NCI-H226 (cell line): ENCODE measurements at regions not wholly inside any gene's neighbourhood (a gene's known extent, or its start where the extent isn't known, plus 50 kb on each side); places are given as distances from the start of the nearest gene placed in this dataset.
A peak's percentile ranks its signal among the peaks of the same experiment; 100 is the strongest.

Experiments used
- DNase-seq: peaks from one replicate; pipeline ENCODE4 v3.0.0-alpha.2; 2015

DNA sequence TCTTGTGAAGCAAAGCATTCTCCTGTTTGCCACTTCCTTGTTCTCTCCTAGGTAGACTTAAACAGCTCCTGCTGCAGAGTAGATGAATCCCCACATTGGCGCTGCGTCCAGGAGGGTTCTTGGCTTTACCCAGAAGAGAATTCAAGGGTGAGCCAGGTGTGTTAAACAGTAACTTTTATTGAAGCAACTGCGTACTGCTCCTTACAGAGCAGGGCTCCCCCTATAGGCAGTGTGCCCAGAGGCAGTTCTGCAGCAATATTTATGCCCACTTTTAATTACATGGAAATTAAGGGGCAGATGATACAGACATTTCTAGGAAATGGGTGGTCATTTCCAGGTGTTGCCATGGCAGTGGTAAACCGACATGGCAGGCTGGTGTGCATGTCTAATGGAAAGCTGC, 987.6 kb upstream of the RBFOX1 start:
- no peak for DNase-seq

DNA sequence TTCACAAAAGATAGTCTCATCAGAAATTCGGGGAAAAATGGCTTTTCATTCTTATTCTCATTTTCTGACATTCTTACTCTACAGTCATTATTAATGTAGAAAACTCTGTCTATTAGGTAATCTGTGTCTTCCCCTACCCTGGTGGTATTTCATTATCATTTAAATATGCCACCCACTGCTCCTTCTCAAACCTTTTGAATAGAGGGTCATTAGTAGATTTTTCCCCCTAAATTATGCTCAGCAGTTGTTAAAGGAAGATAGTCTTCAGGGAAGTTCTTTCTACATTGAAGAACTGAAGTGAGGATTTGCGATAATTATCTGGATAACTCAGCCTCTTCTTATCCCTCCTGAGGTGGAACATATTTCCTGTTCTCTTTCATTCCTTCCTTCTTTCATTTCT, 989.5 kb upstream of the RBFOX1 start:
- no peak for DNase-seq

DNA sequence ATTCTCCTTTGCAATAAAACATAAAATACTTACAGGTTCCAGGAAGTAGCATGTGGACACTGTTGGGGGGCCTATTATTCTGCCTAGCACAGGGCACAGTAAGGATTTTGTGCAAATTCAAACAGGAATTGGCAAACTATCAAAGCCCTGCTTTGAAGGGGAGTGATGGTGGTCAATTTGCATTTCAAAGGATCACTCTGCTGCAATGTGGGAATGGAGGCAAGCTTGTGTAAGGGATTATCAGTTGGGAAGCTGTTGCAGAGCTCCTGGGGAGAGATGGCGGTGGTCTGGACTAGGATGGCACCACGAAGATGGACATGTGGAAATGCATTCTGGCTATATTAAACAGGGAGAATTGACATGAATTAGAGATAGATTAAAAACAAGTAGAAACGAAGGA, 990.7 kb upstream of the RBFOX1 start:
- DNase-seq, result no peak

DNA sequence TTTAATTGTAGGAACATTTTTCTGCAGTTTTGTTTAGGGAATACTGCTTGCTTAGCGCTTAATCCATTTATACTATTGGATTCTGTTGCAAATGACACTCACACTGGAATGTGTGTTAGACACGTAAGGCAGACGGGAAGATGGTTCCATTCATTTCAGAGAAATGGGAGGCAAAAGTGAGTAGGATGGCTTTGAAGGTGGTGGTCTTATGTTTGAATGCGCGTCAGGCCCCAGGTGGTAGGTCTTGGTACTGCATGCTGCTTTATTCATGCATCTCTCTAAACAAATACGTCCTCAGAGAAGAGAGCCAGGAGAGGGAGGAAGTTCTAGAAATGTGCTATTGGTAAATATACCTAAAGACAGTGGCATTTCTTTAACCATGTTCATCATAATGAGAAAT, 997.6 kb upstream of the RBFOX1 start:
- no peak for DNase-seq

DNA sequence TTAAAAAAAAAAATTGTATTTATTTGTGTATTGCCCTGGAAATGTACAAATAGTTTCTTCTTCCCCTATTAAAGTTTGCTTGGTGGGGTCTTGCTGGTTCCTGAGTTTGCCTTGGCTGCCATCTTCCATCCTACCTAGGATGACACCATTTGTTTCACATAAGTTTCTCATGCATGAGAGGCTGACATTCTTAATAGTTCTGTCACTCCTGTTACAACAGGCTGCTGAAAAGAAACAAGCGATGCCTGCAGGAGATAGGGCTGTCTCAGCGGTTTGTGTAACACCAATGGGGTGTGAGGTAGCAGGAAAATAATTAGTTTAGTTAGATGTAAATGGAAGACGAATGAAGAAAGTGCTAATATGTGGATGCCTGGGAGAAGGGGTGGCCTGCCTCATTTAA, 1000.9 kb upstream of the RBFOX1 start:
- no peak for DNase-seq

DNA sequence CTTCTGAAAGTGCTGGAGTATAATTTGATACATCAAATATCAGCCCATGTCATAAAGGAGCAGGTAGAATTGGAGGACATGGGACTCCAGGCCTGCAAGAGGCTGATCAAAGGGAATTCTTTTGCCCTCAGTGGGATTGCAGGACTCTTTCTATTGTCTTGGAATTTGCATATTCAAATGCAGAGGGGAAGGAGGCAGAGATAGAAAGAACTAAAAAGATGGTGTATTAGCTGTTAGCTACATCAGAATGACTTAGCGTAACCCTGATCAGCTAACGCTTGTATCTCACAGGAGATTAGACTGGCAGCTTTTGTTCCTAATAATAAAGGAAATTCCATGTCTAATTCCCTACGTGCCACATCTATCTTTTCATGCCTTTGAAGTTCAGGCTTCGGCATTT, 1014.7 kb upstream of the RBFOX1 start:
- no peak for DNase-seq

DNA sequence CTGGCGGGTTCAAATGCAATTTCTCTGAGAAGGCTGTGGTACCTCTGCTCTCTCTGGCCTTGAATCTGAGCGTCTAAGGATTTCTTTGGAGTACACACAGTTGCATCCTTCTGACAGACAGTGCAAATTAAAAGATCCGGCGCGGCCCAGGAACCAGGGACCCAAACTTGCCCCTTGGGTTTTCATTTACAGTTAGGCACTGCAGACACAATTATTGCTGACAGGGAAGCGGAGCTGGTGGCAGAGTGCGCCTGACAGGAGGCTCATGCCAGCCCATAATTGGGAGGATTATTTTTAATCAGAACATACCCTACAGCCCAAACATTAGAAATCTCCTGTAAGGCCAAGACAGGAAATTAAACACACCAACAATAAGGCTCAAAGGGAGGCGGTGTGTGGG, 1023.4 kb upstream of the RBFOX1 start:
- no peak for DNase-seq

DNA sequence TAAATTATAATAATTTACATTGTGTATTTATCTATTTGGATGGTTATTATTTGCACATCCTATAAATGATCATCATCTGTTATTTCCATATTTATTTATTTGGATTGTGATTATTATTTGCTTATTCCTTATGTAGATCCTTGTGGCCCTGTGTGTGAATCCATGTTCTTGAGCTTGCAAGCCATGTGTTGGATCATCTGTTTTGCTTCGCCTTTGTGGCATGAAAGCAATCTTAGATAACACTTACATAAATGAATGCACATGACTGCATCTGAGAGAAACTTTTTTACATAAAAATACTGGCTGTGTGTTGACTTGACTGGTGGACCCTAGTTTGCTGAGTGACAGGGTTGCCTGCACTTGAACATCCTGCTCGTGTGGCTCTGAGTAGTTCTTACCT, 1024.5 kb upstream of the RBFOX1 start:
- DNase-seq, result no peak

DNA sequence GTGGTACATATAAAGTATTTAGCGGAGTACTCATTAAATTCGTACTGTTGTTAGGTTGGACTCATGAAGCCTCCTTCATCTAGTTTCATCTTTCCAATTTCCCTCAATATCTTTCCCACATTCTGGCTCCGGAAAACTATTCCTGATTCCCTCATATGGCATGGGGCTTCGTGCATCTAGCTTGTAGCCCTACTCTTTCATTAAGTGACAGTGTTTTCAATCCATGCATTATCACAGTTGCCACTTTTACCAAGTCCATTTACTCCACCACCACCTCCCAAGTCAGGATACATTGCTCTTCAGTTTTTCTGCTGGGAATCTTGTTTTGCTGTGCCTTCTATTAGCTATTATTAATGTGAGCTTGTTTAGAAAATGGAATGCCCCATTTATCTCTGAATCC, 1032.1 kb upstream of the RBFOX1 start:
- DNase-seq, result no peak

DNA sequence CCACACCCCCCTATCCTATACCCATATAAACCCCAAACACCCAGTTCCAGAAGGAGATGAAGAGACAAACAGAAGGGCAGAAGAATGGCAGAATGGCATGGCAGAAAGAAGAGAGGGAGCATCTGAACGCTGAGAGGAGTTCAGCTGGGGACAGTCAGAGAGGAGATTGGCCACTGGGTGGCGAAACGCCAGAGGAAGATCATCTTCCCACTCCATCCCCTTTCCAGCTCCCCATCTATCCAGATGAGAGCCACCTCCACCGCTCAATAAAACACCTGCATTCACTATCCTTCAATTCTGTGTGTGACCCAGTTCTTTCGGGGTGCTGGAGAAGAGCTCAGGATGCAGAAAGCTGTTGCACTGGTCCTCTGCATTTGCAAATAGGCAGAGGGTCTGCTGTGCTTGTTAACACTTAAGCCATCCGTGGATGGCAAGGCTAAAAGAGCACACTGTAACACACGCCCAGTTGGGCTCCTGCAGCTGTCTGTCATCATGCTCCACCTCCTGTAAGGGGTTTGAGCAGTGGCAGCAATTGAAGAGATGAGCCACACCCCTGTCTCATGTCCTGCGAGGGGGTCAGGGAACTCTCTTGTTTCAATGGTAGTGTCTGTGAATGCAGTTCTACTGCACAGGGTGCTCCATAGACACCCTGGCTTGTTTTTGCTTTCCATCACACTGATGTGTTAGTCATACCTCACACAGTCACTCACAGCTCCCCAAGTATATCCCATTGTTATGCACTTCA, 1034.8 kb upstream of the RBFOX1 start:
- no peak for DNase-seq

DNA sequence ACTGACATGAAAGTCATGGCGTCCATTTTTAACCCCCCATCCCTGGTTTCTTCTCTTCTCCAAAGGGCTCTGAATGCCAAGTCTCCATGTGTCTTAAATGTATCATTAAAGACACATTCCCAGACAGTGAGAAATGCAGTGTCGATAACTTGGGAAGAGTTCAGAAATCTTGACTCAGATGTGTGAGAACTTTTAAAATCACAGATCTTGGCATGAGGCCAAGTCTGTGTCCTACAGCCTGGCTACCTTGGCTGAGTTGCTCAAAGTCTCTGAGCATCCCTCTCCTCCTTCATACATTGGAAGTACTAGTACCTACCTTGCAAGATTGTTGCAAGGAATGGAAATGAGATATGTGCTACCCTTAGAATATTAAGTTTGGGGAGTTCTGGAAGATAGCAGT, 1046.5 kb upstream of the RBFOX1 start:
- peak; percentile 34 for DNase-seq

DNA sequence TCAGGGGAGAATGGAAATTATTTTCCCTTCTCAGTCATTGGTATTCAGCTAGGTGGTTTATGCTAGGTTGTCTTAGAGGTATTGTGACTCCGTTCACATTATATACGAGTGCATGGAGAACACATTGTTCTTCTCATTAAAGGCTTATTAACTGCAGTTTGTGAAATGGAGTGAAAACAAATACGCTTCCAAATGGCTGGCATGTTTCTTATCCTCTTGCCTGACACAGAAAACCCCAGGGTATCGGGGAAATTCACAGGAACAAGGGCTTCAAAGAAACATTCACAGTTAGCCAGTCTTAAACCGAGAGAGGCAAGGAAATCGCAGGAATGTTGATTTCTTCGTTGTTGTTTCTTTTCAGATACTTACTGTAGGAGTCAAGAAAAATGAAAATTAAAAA, 1047.9 kb upstream of the RBFOX1 start:
- no peak for DNase-seq

DNA sequence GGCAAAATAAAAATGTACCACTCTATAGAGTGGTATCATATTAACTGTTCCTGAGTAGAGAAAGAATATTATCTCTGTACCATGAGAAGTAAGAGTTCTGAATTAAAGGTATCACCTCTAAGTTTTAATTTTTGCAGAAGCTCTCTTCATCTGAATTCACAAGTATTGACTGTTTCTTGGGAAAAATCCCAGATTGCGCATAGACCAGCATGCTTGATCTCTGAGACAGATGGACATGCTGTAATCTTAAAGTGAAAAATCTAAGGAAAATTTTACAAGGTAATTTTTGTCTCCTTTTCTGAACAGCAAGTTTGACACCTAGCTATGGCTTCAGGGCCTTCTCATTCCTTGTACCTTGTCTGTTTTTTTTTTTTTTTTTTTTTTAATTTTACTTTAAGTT, 1050.7 kb upstream of the RBFOX1 start:
- DNase-seq, result no peak

DNA sequence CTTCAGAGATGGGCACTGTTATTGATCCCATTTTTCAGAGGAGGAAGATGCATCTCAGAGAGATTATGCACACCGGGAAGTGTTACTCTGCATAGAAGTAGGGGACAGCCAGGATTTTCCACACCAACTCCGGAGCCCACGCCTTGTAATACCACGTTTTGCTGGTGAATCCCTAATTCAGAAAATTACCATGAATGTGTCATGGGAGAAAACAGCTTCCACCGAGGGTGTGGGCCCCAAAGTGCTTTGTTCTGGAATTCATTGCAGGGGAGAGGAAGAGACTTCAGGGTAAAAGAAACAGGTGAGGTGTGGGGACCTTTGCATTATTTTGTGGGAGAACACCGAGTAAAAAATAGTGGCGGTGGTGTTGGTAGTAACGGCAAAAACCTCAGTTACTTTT, 1051.4 kb upstream of the RBFOX1 start:
- no peak for DNase-seq

DNA sequence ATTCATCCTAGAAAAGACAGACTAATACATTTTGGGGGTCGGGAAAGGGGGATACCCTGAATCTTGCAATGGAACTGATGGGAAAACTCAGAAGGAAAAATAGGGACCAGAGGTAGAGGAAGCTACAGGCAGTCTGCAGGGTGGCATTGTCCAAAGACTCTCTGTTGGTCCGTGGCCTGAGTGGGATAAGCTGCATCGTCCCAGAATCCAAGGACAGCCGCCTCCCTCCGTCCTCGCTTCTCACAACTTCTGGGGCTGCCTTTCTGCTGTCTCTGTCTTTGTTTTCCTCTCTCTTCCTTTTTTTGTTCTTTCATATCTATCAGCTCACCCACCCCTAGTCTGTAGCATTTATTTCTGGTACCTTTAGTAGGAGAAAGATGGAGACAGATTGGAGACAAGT, 1052.6 kb upstream of the RBFOX1 start:
- DNase-seq, result no peak

DNA sequence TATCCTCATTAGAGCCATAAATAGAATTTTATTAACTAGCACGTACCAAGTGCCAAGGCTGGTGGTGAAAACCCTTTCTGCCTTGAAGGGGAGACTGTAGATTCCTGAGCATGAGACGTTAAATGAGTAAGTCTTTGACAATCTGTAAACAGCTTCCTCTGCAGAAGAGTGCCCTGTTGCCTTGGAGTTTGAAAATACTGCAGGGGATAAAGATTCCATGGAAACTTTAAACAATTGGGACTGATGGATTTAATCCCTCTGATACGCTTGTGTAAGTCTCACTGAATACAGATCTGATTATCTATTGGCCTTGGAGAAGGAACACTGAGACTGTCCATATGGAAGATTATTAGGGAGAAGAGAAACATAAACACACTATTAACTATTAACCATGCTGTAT, 1053.4 kb upstream of the RBFOX1 start:
- peak; percentile 43 for DNase-seq

DNA sequence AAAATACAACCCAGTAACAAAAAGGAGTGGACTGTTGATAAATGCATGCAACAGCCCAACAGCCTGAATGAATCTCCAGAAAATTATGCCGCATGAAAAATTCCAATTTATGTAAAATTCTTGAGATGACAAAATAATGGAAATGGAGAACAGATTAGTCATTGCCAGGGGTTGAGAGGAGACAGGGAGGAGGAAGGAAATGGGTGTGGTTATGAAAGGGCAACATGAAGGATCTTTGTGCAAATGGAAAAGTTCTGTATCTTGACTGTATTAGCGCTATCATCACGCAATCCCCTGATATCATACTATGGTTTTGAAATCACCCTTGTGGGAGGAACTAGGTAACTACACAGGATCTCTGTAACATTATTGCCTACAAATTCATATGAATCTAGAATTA, 1058.3 kb upstream of the RBFOX1 start:
- DNase-seq, result peak; percentile 91

DNA sequence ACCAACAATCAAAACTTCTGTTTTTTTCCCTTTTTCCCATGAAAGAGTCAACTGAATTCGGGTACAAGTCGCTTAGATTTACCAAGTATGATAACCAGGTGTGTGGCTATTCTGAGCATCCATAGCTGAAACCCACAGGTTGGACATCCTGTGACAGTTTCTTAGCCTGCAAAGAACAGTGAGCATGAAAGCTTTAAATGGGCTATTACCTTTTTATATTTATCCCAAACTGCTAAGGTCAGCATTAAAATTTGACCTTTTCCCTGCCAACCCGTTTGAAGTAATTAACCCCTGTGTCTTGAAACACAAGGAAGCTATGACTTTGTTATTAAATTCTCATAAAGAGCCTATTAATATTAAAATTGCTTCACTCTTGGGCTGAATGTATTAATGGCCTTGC, 1065.0 kb upstream of the RBFOX1 start:
- DNase-seq, result no peak

DNA sequence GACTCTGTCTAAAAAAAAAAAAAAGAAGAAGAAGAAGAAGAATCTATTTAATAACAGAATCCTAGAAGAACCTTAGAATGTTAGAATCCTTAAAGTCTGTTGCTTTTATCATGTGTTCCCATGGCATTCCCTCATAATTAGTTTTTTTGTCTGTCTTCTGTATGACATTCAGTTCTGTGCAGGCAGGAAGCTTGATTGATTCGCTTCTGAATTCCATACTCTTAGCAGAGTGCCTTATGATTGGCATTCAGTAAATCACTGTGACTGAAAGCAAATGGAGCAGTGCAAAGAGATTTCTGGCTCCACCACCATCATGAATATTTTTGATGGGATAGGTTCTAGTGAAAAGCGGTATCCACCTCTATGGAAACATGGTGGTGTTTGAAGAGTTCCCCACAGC, 1065.9 kb upstream of the RBFOX1 start:
- DNase-seq, result no peak

DNA sequence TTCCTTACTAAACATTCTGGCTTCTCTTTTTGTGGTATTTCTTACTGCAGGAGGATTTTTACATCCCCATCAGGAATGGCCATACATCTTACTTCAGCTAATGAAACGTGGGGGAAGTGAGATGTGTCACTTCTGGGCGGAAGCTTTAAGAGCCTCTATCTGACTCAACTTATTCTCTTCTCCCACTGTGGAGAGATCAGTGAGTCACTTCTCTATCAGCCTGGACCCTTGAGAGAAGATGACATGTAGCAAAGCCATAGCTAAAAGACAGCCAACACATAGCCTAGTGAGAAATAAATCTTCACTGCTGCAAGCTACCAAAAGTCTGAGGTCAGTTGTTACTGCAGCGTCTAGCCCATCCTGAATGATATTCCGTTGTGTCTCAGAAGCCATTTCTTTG, 1066.7 kb upstream of the RBFOX1 start:
- DNase-seq, result peak; percentile 69

DNA sequence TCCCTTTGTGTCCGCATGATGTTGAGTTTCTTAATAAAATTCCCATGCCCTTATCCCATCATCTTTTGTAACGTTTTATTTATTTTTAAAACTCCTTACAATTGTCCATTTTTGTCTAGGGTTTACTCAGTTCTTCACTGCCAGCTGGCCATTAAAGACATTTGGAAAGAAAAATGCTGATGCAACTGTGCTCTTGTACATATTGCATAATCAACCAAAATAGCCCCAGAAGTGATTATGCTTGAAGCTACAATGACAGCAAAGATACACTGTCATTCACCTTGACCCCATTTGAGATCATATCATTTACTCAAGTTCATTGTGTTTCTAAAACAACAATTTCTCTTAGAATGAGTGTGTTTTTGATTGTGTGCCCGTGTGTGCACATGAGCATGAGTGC, 1074.6 kb upstream of the RBFOX1 start:
- DNase-seq, result no peak

DNA sequence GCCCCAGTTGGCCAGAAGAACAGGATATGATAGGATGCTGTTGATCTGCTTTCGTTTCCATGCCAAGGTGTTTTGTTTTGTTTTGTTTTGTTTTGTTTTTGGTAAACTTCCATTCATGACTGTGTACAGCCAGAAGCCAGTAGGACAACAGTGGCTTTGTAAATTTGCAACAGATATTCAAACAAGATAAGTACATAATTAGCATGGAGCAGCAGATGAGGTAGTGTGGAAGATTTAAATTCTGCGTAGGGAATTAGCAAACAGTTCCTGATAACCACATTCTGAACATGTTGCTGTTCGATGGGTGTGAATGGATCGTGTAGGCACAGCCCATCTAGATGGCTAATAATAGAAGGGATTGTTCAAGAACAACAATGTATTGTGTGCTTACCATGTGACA, 1080.1 kb upstream of the RBFOX1 start:
- DNase-seq, result no peak

DNA sequence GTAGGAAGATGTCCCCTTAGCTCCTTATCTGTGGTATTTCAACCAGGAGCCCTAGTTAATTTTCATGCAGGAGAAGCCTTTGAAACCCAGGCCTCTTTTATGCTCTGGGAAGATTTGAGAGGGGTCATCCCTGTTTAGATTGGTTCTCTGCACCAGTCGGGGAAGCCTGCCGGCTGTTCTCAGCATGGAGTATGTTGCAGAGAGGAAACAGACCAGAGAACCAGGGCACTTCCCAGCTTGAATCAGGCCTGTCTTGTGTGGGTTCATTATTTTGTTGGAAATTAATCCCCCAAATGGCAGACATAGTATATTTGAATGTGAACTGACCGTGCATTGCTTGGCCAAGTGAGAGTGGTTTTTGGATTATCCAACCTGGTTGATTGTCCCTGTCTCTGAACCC, 1082.1 kb upstream of the RBFOX1 start:
- no peak for DNase-seq

DNA sequence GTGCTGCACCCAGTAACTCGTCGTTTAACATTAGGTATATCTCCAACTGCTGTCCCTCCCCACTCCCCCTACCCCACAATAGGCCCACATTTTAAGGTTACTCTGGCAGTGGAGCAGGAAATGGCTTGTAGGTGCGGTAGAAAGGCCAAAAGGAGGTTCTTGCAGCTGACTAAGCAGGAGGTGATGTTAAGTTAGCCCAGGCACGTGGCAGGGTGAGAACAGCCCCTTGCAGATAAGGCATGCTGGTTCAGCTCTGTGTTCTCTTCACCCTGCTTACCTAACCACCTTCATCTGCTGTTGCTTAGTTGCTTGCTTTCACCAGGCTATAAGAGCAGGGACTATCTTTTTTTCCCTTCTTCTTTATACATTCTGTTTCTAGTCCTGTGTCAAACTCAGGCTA, 1082.8 kb upstream of the RBFOX1 start:
- DNase-seq, result peak; percentile 30

DNA sequence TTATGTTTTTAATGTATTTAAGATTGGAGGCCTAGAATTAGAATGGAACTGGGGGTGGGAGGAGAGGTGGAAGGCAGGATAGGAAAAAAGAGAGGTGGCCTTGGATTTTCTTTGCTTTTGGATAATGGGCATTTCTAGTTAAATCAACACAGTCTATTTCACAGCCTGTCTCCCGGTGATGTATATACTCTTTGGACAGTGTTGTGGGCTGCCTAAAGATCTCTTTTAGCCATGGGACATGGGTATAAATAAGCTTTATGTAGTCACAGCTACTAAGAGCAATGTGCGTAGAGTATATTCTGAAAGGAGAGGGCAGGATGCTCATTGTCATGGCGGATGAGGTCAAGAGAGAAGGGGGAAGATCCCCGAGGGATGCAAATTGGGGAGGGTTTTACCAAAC, 1084.4 kb upstream of the RBFOX1 start:
- DNase-seq, result no peak

DNA sequence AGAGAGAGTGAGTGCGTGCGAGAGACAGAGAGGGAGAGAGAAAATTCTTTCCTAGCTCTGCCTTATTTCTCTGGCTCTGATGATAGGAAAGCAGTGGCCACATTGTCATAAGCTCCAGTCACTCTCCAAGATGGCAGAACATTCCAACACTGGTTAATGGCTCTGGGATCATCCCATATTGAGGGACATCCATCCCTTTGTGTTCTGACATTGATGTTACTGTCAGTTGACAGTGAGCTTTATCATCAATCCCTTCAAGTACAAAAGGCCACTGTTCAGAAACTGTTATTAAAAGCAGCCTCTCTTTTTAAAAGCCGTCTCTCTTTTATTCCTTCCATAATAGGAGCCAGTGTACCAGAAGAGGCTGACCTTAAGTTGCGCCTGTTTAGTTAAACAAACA, 1084.9 kb upstream of the RBFOX1 start:
- DNase-seq, result no peak
